ENCODE measurements at regions not wholly inside any gene's neighbourhood (a gene's known extent, or its start where the extent isn't known, plus 50 kb on each side); places are given as distances from the start of the nearest gene placed in this dataset.

DNA sequence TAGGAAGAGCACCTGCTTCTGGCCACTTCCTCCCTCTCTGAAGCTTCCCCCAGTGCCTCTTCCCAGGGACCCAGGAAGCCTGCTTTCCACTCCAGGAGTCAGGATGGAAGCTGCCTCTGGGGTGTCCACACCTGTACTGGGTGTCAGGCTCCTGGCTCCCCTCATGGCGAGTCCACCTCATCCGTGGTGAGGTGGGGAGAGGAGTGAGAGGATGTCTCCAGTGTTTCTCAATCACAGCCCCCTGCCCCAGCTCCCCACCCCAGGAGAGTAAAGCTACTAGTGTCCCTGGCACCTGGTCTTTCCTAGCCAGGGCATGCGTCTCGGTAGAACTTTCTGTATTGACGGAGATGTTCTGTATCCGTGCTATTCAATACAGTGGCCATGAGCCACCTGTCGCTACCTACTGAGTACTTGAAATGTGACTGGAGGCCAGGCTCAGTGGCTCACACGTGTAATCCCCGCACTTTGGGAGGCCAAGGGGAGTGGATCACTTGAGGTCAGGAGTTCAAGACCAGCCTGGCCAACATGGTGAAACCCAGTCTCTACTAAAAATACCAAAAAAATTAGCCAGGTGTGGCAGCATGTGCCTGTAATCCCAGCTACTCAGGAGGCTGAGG, 171.2 kb upstream of the HAAO start:
- TF ChIP-seq EZH2phosphoT487 (IDR thresholded peaks at IDR 0.05; ENCODE audit: unreplicated experiment) (no peak), EZH2 (IDR thresholded peaks at IDR 0.05; ENCODE audit: low read depth, unreplicated experiment) (no peak), STAT1 (IDR thresholded peaks at IDR 0.05; ENCODE audit: unreplicated experiment) (no peak), CREB1 (CRISPR knock-in tag; IDR thresholded peaks at IDR 0.05; ENCODE audit: low read depth) (no peak), NANOG (IDR thresholded peaks at IDR 0.05; ENCODE audit: borderline replicate concordance) (no peak)
- TF ChIP-seq, protein P1, sequence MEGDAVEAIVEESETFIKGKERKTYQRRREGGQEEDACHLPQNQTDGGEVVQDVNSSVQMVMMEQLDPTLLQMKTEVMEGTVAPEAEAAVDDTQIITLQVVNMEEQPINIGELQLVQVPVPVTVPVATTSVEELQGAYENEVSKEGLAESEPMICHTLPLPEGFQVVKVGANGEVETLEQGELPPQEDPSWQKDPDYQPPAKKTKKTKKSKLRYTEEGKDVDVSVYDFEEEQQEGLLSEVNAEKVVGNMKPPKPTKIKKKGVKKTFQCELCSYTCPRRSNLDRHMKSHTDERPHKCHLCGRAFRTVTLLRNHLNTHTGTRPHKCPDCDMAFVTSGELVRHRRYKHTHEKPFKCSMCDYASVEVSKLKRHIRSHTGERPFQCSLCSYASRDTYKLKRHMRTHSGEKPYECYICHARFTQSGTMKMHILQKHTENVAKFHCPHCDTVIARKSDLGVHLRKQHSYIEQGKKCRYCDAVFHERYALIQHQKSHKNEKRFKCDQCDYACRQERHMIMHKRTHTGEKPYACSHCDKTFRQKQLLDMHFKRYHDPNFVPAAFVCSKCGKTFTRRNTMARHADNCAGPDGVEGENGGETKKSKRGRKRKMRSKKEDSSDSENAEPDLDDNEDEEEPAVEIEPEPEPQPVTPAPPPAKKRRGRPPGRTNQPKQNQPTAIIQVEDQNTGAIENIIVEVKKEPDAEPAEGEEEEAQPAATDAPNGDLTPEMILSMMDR (conservative IDR thresholded peaks at IDR 0.05; ENCODE audit: low read depth in 2 of 2) = no peak
- TF ChIP-seq, protein P2, sequence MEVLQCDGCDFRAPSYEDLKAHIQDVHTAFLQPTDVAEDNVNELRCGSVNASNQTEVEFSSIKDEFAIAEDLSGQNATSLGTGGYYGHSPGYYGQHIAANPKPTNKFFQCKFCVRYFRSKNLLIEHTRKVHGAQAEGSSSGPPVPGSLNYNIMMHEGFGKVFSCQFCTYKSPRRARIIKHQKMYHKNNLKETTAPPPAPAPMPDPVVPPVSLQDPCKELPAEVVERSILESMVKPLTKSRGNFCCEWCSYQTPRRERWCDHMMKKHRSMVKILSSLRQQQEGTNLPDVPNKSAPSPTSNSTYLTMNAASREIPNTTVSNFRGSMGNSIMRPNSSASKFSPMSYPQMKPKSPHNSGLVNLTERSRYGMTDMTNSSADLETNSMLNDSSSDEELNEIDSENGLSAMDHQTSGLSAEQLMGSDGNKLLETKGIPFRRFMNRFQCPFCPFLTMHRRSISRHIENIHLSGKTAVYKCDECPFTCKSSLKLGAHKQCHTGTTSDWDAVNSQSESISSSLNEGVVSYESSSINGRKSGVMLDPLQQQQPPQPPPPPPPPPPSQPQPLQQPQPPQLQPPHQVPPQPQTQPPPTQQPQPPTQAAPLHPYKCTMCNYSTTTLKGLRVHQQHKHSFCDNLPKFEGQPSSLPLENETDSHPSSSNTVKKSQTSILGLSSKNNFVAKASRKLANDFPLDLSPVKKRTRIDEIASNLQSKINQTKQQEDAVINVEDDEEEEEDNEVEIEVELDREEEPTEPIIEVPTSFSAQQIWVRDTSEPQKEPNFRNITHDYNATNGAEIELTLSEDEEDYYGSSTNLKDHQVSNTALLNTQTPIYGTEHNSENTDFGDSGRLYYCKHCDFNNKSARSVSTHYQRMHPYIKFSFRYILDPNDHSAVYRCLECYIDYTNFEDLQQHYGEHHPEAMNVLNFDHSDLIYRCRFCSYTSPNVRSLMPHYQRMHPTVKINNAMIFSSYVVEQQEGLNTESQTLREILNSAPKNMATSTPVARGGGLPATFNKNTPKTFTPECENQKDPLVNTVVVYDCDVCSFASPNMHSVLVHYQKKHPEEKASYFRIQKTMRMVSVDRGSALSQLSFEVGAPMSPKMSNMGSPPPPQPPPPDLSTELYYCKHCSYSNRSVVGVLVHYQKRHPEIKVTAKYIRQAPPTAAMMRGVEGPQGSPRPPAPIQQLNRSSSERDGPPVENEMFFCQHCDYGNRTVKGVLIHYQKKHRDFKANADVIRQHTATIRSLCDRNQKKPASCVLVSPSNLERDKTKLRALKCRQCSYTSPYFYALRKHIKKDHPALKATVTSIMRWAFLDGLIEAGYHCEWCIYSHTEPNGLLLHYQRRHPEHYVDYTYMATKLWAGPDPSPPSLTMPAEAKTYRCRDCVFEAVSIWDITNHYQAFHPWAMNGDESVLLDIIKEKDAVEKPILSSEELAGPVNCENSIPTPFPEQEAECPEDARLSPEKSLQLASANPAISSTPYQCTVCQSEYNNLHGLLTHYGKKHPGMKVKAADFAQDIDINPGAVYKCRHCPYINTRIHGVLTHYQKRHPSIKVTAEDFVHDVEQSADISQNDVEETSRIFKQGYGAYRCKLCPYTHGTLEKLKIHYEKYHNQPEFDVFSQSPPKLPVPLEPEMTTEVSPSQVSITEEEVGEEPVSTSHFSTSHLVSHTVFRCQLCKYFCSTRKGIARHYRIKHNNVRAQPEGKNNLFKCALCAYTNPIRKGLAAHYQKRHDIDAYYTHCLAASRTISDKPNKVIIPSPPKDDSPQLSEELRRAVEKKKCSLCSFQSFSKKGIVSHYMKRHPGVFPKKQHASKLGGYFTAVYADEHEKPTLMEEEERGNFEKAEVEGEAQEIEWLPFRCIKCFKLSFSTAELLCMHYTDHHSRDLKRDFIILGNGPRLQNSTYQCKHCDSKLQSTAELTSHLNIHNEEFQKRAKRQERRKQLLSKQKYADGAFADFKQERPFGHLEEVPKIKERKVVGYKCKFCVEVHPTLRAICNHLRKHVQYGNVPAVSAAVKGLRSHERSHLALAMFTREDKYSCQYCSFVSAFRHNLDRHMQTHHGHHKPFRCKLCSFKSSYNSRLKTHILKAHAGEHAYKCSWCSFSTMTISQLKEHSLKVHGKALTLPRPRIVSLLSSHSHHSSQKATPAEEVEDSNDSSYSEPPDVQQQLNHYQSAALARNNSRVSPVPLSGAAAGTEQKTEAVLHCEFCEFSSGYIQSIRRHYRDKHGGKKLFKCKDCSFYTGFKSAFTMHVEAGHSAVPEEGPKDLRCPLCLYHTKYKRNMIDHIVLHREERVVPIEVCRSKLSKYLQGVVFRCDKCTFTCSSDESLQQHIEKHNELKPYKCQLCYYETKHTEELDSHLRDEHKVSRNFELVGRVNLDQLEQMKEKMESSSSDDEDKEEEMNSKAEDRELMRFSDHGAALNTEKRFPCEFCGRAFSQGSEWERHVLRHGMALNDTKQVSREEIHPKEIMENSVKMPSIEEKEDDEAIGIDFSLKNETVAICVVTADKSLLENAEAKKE (CRISPR knock-in tag; IDR thresholded peaks at IDR 0.05) = no peak
- H3K36me3 ChIP-seq (ENCODE audit: insufficient read depth) = no peaks in the 10 kb centered on the region
- no peaks in the 10 kb centered on the region for H3K27me3 ChIP-seq (ENCODE audit: insufficient read depth)
- Mint-ChIP-seq H3K36me3 (ENCODE audit: low read depth) (no peaks in the 10 kb centered on the region), H3K9me3 (no peaks in the 10 kb centered on the region), H3K27me3 (ENCODE audit: insufficient read depth, low read depth, poor library complexity) (peaks cover 6% of the 10 kb centered on the region), H3K4me1 (peaks cover 24% of the 10 kb centered on the region), H3K27ac (no peak overlapping the region), H3K4me3 (no peak overlapping the region)
- H3K9me2 ChIP-seq (ENCODE audit: insufficient read depth) = no peaks in the 10 kb centered on the region
- no peaks in the 10 kb centered on the region for H3K79me2 ChIP-seq (replicated peaks; ENCODE audit: insufficient read depth)
- no peak overlapping the region for H3K27ac ChIP-seq (ENCODE audit: low read depth)
- H3F3A ChIP-seq (replicated peaks; ENCODE audit: low read depth) = no peaks in the 10 kb centered on the region
- DNase-seq (ENCODE audit: low spot score) = no peak
- H3K4me1 ChIP-seq (ENCODE audit: insufficient read depth) = peaks cover 24% of the 10 kb centered on the region; the same call in 1 of the 2 replicates
- ATAC-seq = no peak
- H3K4me2 ChIP-seq = no peak overlapping the region
- no peak overlapping the region for H3K4me3 ChIP-seq
- H4K20me1 ChIP-seq (replicated peaks; ENCODE audit: insufficient read depth) = no peaks in the 10 kb centered on the region
- no peak overlapping the region for H2AFZ ChIP-seq

Measured in GM23338 (cell line).